PC-9 (cell line): ENCODE measurements at regions not wholly inside any gene's neighbourhood (a gene's known extent, or its start where the extent isn't known, plus 50 kb on each side); places are given as distances from the start of the nearest gene placed in this dataset.

ENCODE experiments used
- BruUV-seq: library from RNA; stranded (reverse); fragments of 400-500 nt; replicated peaks from 2 replicates; lab custom pipeline; 2021; lab: Mats Ljungman, UMichigan
- CTCF ChIA-PET: fragments of 300-600 bp; sonication (Branson Sonifier 250); formaldehyde crosslinking; loops from one replicate; lab custom pipeline; 2022; ENCODE audit warnings: antibody characterized with exemption; lab: Charles Lee
- POLR2A ChIA-PET: fragments of 300-600 bp; sonication (Branson Sonifier 250); formaldehyde crosslinking; loops from one replicate; lab custom pipeline; 2022; ENCODE audit warnings: antibody characterized with exemption; ENCODE audit not compliant: unreplicated experiment; lab: Charles Lee
- DNase-seq, 2 experiments: peaks; one replicate each; pipeline versions ENCODE4 v3.0.0 to v3.0.0-alpha.2; 2015 to 2022; ENCODE audit warnings: mixed read lengths in 1 of 2
- H2AFZ ChIP-seq: fragments of 200-600 bp; sonication (generic); 2 replicates; pipeline ENCODE4 v1.8.1; 2017; ENCODE audit warnings: antibody characterized with exemption
- H3F3A ChIP-seq: fragments of 200-600 bp; sonication (generic); 2 replicates; pipeline ENCODE4 v1.8.1; 2017; ENCODE audit warnings: antibody characterized with exemption, mild to moderate bottlenecking, low read depth; ENCODE audit not compliant: insufficient read depth
- H3K27ac ChIP-seq: fragments of 200-600 bp; sonication (generic); 2 replicates; pipeline ENCODE4 v1.6.1; 2016; ENCODE audit warnings: mixed run types
- H3K27me3 ChIP-seq: fragments of 200-600 bp; sonication (generic); 2 replicates; pipeline ENCODE4 v1.6.1; 2016; ENCODE audit warnings: low read depth, mixed run types; ENCODE audit not compliant: insufficient read depth
- H3K36me3 ChIP-seq: fragments of 200-600 bp; sonication (generic); 2 replicates; pipeline ENCODE4 v1.6.1; 2016; ENCODE audit warnings: low read depth, mixed run types
- H3K4me1 ChIP-seq: fragments of 200-600 bp; sonication (generic); replicated peaks from 2 replicates; pipeline ENCODE4 v1.6.1; 2016; ENCODE audit warnings: mixed run types; ENCODE audit not compliant: insufficient read depth
- H3K4me2 ChIP-seq: fragments of 200-600 bp; sonication (generic); 2 replicates; pipeline ENCODE4 v1.6.1; 2017; ENCODE audit warnings: mixed run types
- H3K4me3 ChIP-seq: fragments of 200-600 bp; sonication (generic); 2 replicates; pipeline ENCODE4 v1.6.1; 2016; ENCODE audit warnings: mixed run types
- H3K79me2 ChIP-seq: fragments of 200-600 bp; sonication (generic); 2 replicates; pipeline ENCODE4 v1.6.1; 2017; ENCODE audit warnings: low read depth, mixed run types
- H3K9me2 ChIP-seq: fragments of 200-600 bp; sonication (generic); 2 replicates; pipeline ENCODE4 v1.8.1; 2017; ENCODE audit warnings: mild to moderate bottlenecking; ENCODE audit not compliant: insufficient read depth
- H3K9me3 ChIP-seq: fragments of 200-600 bp; sonication (generic); 2 replicates; pipeline ENCODE4 v1.8.1; 2016; ENCODE audit warnings: low read depth; ENCODE audit not compliant: insufficient read depth
- H4K20me1 ChIP-seq: fragments of 200-600 bp; sonication (generic); 2 replicates; pipeline ENCODE4 v1.8.1; 2017; ENCODE audit not compliant: insufficient read depth
- EZH2 ChIP-seq: fragments of 200-600 bp; sonication (generic); IDR thresholded peaks from 2 replicates; pipeline ENCODE4 v1.8.0; 2017; ENCODE audit warnings: antibody characterized with exemption, low read depth
- intact Hi-C: fragments of 100-400 bp; cut with micrococcal nuclease; formaldehyde crosslinking; loops from one replicate; pipeline ENCODE4 v1.10.0; 2022; ENCODE audit not compliant: unreplicated experiment
- TF ChIP-seq, protein P1 (sequence below): fragments of 200-600 bp; sonication (generic); conservative IDR thresholded peaks from 2 replicates; pipeline ENCODE4 v1.6.1; 2017; ENCODE audit warnings: mixed run types, antibody characterized with exemption, mild to moderate bottlenecking, moderate library complexity

- no peak for DNase-seq
- Histone ChIP-seq H3K4me3 (no peak overlapping the region), H3K4me2 (no peak overlapping the region), H3K36me3 (no peaks in the 10 kb centered on the region), H2AFZ (no peak overlapping the region), H3F3A (peaks cover 13% of the 10 kb centered on the region; the same call in 1 of the 2 replicates), H3K4me1 (no peaks in the 10 kb centered on the region), H3K27ac (no peak overlapping the region), H3K9me2 (no peaks in the 10 kb centered on the region), H4K20me1 (no peaks in the 10 kb centered on the region), H3K79me2 (no peaks in the 10 kb centered on the region), H3K27me3 (no peaks in the 10 kb centered on the region), H3K9me3 (no peaks in the 10 kb centered on the region)
- ChIA-PET POLR2A (no interaction called here), CTCF (no interaction called here)
- intact Hi-C loops = no loop called here
- TF ChIP-seq, protein P1, sequence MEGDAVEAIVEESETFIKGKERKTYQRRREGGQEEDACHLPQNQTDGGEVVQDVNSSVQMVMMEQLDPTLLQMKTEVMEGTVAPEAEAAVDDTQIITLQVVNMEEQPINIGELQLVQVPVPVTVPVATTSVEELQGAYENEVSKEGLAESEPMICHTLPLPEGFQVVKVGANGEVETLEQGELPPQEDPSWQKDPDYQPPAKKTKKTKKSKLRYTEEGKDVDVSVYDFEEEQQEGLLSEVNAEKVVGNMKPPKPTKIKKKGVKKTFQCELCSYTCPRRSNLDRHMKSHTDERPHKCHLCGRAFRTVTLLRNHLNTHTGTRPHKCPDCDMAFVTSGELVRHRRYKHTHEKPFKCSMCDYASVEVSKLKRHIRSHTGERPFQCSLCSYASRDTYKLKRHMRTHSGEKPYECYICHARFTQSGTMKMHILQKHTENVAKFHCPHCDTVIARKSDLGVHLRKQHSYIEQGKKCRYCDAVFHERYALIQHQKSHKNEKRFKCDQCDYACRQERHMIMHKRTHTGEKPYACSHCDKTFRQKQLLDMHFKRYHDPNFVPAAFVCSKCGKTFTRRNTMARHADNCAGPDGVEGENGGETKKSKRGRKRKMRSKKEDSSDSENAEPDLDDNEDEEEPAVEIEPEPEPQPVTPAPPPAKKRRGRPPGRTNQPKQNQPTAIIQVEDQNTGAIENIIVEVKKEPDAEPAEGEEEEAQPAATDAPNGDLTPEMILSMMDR = no peak
- no TSS peak for BruUV-seq
These were observed 54.1 kb downstream of the IRF2BPL start for GRCh38 chr14:76974365-76974764.

- Histone ChIP-seq H3K9me3 (no peaks in the 10 kb centered on the region), H4K20me1 (no peaks in the 10 kb centered on the region), H3K4me2 (no peak overlapping the region), H3K79me2 (no peaks in the 10 kb centered on the region), H3K36me3 (no peaks in the 10 kb centered on the region), H2AFZ (no peak overlapping the region), H3K27ac (no peak overlapping the region), H3K4me1 (no peaks in the 10 kb centered on the region), H3K9me2 (no peaks in the 10 kb centered on the region), H3F3A (peaks cover 28% of the 10 kb centered on the region), H3K4me3 (no peak overlapping the region), H3K27me3 (no peaks in the 10 kb centered on the region)
- TF ChIP-seq EZH2 = no peak
- TF ChIP-seq, protein P1 = no peak
- intact Hi-C loops = no loop called here
- CTCF ChIA-PET = interaction anchor here (1.4 kb wide), 1 partner anchor 58 kb away, joined by 12 read pairs; no protein-coding TSS in a partner anchor
- BruUV-seq = no TSS peak
- POLR2A ChIA-PET = interaction anchor here (0.7 kb wide), 1 partner anchor 52 kb away, joined by 3 read pairs; no protein-coding TSS in a partner anchor
- no peak for DNase-seq
These were observed 57.0 kb downstream of the IRF2BPL start for GRCh38 chr14:76971549-76971948.

DNA sequence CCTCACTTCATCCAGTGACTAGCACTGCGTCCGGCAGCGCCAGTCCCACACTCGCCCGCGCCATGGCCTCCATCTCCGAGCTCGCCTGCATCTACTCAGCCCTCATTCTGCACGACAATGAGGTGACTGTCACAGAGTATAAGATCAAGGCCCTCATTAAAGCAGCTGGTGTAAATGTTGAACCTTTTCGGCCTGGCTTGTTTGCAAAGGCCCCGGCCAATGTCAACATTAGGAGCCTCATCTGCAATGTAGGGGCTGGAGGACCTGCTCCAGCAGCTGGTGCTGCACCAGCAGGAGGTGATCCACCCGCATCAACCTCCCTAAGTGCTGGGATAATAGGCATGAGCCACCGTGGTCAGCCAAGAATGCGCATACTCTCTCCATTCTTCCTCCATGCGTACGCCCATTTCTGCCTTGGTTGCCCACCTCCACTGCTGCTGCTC, 59.9 kb downstream of the IRF2BPL start:
- no peak overlapping the region for H2AFZ ChIP-seq
- H3K79me2 ChIP-seq = no peaks in the 10 kb centered on the region
- no peaks in the 10 kb centered on the region for H4K20me1 ChIP-seq
- H3F3A ChIP-seq = peaks cover 32% of the 10 kb centered on the region
- H3K4me1 ChIP-seq = peaks cover 5% of the 10 kb centered on the region
- no peak overlapping the region for H3K27ac ChIP-seq
- no peak for DNase-seq
- H3K27me3 ChIP-seq = no peaks in the 10 kb centered on the region
- no peak overlapping the region for H3K4me2 ChIP-seq
- no peaks in the 10 kb centered on the region for H3K9me2 ChIP-seq
- no peaks in the 10 kb centered on the region for H3K36me3 ChIP-seq
- H3K4me3 ChIP-seq = no peak overlapping the region
- ChIA-PET POLR2A (interaction anchor here (0.6 kb wide), 1 partner anchor 136 kb away, joined by 3 read pairs; no protein-coding TSS in a partner anchor), CTCF (interaction anchor here (0.6 kb wide), 1 partner anchor 100 kb away, joined by 5 read pairs; no protein-coding TSS in a partner anchor)
- no peak for TF ChIP-seq EZH2
- TF ChIP-seq, protein P1 = no peak
- no peaks in the 10 kb centered on the region for H3K9me3 ChIP-seq
- intact Hi-C loops = no loop called here
- no TSS peak for BruUV-seq
